ENCODE measurements at regions not wholly inside any gene's neighbourhood (a gene's known extent, or its start where the extent isn't known, plus 50 kb on each side); places are given as distances from the start of the nearest gene placed in this dataset.

DNA sequence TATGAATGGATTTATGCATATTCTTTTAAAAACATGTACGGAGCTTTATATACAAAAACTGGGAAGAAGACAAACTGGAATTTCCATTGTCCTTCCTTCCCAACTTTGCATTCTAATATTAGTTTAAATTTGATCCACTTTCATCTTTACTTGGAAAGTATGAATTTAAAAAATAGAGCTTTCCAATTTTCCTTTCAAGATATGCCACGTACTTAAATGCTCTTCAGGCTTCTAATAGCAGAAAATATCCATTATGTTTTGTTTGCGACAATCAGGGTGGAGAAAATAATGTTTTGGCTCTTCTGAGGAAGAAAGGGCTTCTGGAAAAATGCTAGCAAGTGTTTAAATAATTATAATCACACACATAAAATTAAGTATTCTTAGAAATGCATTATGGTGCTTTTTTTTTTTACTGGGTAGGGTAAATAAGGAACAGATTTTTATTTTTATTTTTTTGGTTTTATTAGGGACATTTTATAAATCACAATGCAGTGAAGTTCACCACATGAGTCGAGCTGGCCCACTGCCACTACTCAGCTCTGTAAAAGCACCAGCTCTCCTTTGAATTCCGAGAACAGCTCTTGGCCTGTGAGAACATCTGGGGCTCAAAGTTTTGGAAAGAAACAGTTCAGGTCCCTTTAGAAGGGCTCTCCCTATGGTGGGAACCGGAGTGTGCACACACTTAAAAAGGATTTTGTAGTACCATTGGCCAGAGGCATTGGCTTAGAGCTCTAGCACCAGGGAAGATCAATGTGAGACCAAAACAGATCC is 287.4 kb upstream of the LYPLAL1 start:
- TF ChIP-seq POLR2AphosphoS5 (IDR thresholded peaks at IDR 0.05) (no peak), POLR2A (IDR thresholded peaks at IDR 0.05) (no peak)
- TF ChIP-seq, protein P1, sequence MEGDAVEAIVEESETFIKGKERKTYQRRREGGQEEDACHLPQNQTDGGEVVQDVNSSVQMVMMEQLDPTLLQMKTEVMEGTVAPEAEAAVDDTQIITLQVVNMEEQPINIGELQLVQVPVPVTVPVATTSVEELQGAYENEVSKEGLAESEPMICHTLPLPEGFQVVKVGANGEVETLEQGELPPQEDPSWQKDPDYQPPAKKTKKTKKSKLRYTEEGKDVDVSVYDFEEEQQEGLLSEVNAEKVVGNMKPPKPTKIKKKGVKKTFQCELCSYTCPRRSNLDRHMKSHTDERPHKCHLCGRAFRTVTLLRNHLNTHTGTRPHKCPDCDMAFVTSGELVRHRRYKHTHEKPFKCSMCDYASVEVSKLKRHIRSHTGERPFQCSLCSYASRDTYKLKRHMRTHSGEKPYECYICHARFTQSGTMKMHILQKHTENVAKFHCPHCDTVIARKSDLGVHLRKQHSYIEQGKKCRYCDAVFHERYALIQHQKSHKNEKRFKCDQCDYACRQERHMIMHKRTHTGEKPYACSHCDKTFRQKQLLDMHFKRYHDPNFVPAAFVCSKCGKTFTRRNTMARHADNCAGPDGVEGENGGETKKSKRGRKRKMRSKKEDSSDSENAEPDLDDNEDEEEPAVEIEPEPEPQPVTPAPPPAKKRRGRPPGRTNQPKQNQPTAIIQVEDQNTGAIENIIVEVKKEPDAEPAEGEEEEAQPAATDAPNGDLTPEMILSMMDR (IDR thresholded peaks at IDR 0.05 in 8 of 11, conservative IDR thresholded peaks at IDR 0.05 in 3 of 11) = no peak
